Sigmoid colon (tissue), 6 donors: ENCODE measurements at regions not wholly inside any gene's neighbourhood (a gene's known extent, or its start where the extent isn't known, plus 50 kb on each side); places are given as distances from the start of the nearest gene placed in this dataset.

Experiments used
- DNase-seq: peaks from one replicate; pipeline ENCODE4 v3.0.0-alpha.2; 2019
- H3K27ac ChIP-seq, 4 donors: fragments of 200-600 bp; sonication (generic); one replicate each; pipeline ENCODE4 v1.5.1; 2016 to 2019; ENCODE audit warnings: mild to moderate bottlenecking in 1 of 4
- H3K27me3 ChIP-seq, 3 donors: fragments of 200-600 bp; sonication (generic); one replicate each; pipeline ENCODE4 v1.5.1; 2019; ENCODE audit warnings: mild to moderate bottlenecking in 1 of 3
- H3K36me3 ChIP-seq, 4 donors: fragments of 200-600 bp; sonication (generic); one replicate each; pipeline ENCODE4 v1.5.1; 2016 to 2019
- H3K4me1 ChIP-seq, 4 donors: fragments of 200-600 bp; sonication (generic); one replicate each; pipeline ENCODE4 v1.5.1; 2017 to 2019
- H3K4me3 ChIP-seq, 4 donors: fragments of 200-600 bp; sonication (generic); one replicate each; pipeline ENCODE4 v1.5.1; 2017 to 2019; ENCODE audit warnings: mild to moderate bottlenecking in 2 of 4, moderate library complexity in 1 of 4
- H3K9me3 ChIP-seq, 4 donors: fragments of 200-600 bp in 3 of 4; sonication (generic) in 3 of 4; one replicate each; pipeline versions ENCODE4 v1.5.1 to v1.6.1; 2013 to 2019
- EP300 ChIP-seq, 4 donors: sonication (generic); formaldehyde crosslinking; IDR thresholded peaks; one replicate each; pipeline ENCODE4 v1.6.1; 2017; ENCODE audit warnings: antibody characterized with exemption in 4 of 4
- POLR2A ChIP-seq, 2 donors: fragments of 450-650 bp; IDR thresholded peaks; one replicate each; pipeline ENCODE4 v1.6.1; 2016; ENCODE audit warnings: antibody characterized with exemption in 2 of 2, mild to moderate bottlenecking in 2 of 2, moderate library complexity in 2 of 2
- POLR2AphosphoS5 ChIP-seq, 4 donors: sonication (generic); formaldehyde crosslinking; IDR thresholded peaks; one replicate each; pipeline ENCODE4 v1.6.1; 2017; ENCODE audit warnings: antibody characterized with exemption in 4 of 4
- WGBS, 2 donors: extraction: QIAGEN DNeasy Blood & Tissue Kit; methylation state at CpG; one replicate each; pipeline ENCODE4 v1.1.7; 2013; 5-methylcytosine and 5-hydroxymethylcytosine counted together
- intact Hi-C: fragments of 100-400 bp; cut with DNase I; formaldehyde crosslinking; loops from one replicate; pipeline ENCODE4 v1.15.1; 2023
- TF ChIP-seq, protein P1 (sequence below), 4 experiments: fragments of 450-650 bp in 3 of 4; fragments of 200-600 bp in 1 of 4; IDR thresholded peaks; one replicate each; pipeline ENCODE4 v1.5.1; 2016 to 2019; ENCODE audit warnings: antibody characterized with exemption in 4 of 4, mild to moderate bottlenecking in 3 of 4, moderate library complexity in 2 of 4
- donor health status: healthy with polysubstance abuse.
- donor health status: healthy.

DNA sequence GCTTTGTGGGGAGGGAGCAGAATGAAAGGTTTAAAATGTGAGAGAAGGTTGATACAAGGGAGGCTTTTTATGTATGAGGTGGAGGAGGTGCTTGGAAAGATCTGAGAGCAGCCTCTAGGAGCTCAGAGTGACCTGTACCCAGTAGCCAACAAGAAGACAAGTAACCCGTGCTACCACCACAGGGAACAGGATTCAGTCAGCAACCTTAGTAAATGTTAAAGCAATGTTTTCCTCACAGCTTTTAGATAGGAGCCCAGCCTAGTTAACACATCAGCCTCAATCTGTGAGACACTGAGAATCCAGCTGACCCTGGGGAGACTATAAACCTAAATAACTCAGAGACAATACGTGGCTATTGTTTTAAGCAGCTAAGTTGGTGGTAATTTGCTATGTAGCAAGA lies 194.9 kb upstream of the NT5C1B start:
- Histone ChIP-seq H3K27ac (no peak overlapping the region), H3K9me3 (peaks cover 0 to 1% (median 0%) of the 10 kb centered on the region in 4 donors), H3K4me1 (peaks cover 0 to 11% (median 4%) of the 10 kb centered on the region in 4 donors), H3K27me3 (no peaks in the 10 kb centered on the region), H3K36me3 (no peaks in the 10 kb centered on the region), H3K4me3 (no peak overlapping the region)
- intact Hi-C loops = no loop called here
- WGBS, 2 donors = 88% methylated on average over 2 of the region's 2 CpGs
- no peak for TF ChIP-seq POLR2A (IDR thresholded peaks at IDR 0.05)
- TF ChIP-seq, protein P1, sequence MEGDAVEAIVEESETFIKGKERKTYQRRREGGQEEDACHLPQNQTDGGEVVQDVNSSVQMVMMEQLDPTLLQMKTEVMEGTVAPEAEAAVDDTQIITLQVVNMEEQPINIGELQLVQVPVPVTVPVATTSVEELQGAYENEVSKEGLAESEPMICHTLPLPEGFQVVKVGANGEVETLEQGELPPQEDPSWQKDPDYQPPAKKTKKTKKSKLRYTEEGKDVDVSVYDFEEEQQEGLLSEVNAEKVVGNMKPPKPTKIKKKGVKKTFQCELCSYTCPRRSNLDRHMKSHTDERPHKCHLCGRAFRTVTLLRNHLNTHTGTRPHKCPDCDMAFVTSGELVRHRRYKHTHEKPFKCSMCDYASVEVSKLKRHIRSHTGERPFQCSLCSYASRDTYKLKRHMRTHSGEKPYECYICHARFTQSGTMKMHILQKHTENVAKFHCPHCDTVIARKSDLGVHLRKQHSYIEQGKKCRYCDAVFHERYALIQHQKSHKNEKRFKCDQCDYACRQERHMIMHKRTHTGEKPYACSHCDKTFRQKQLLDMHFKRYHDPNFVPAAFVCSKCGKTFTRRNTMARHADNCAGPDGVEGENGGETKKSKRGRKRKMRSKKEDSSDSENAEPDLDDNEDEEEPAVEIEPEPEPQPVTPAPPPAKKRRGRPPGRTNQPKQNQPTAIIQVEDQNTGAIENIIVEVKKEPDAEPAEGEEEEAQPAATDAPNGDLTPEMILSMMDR (IDR thresholded peaks at IDR 0.05) = no peak
- no peak for TF ChIP-seq POLR2AphosphoS5 (IDR thresholded peaks at IDR 0.05)
- DNase-seq = no peak

DNA sequence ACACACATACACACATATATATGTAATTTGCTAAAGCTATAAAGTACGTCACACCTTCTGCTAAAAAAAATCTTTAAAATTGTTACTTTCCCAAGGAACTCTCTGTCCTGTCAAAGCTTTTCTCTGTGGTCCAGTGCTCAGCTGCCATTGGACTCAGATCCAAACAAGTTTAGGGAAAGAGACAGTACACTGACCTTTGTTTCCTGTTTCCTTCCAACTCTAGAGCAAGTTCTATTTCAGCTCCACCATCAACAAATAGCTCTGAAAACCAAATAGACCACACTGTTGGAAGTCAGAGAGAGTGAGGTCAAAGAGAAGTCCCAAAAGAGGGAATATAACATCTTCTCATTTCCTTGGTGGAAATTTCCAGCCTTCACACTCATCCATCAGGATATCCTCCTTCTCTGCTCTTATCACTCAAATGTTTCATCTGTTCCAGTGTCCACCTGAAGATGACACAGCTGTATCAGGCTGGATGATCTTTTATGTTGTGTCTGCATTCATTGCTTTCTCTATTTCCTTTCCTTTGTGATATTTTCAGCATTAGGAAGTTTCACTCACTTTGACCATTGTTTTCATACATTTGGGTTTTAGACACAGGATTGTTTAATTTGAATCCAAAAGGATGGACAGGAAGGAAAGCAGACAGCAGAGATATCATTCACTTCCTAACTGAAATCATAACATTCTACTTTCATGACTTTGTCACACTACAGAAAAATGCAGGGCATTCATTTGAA lies 192.3 kb upstream of the NT5C1B start:
- TF ChIP-seq POLR2A (IDR thresholded peaks at IDR 0.05) (no peak), EP300 (IDR thresholded peaks at IDR 0.05) (no peak), POLR2AphosphoS5 (IDR thresholded peaks at IDR 0.05) (no peak)
- TF ChIP-seq, protein P1 (IDR thresholded peaks at IDR 0.05) = no peak
- 73 to 89% methylated on average over 1 of the region's 1 CpG for WGBS, 2 donors
- no peaks in the 10 kb centered on the region for H3K27me3 ChIP-seq
- H3K4me1 ChIP-seq = no peaks in the 10 kb centered on the region
- DNase-seq = no peak
- intact Hi-C loops = no loop called here
- H3K36me3 ChIP-seq = no peaks in the 10 kb centered on the region
- no peak overlapping the region for H3K27ac ChIP-seq
- no peak overlapping the region for H3K4me3 ChIP-seq
- peaks cover 0 to 1% (median 0%) of the 10 kb centered on the region in 4 donors for H3K9me3 ChIP-seq

DNA sequence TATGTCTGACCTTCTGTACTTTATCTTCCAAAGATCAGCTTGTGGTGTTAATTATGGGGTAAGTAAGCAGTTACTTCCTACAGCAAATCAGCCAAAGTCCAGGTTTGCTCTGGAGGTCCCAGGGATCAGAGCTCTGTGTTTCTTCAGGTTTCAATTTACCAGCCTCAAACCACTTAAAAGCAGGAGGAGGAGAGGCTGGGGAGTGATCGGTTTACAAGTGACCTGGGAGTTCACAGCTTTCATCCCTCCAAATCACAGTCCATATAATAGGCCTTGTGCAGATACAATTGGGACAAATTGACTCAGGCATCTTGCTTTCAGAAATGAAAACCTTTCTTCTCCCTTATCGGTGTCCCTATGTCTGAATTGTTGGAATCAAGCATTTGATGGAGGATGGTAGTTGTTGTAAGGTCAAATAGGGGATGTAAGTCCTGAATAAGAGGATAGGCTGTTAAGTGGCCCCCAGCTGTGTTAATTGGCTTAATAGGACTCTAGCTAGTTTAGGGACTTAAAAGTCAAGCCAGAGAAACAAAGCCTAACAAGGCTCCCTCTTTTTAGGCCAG lies 188.0 kb upstream of the NT5C1B start:
- Histone ChIP-seq H3K9me3 (no peaks in the 10 kb centered on the region), H3K4me3 (no peak overlapping the region), H3K36me3 (no peaks in the 10 kb centered on the region), H3K4me1 (no peaks in the 10 kb centered on the region), H3K27ac (no peak overlapping the region), H3K27me3 (no peaks in the 10 kb centered on the region)
- TF ChIP-seq POLR2A (IDR thresholded peaks at IDR 0.05) (no peak), POLR2AphosphoS5 (IDR thresholded peaks at IDR 0.05) (no peak), EP300 (IDR thresholded peaks at IDR 0.05) (no peak)
- TF ChIP-seq, protein P1 (IDR thresholded peaks at IDR 0.05) = no peak
- DNase-seq = no peak
- intact Hi-C loops = no loop called here
- 54 to 73% methylated on average over 2 of the region's 2 CpGs for WGBS, 2 donors

DNA sequence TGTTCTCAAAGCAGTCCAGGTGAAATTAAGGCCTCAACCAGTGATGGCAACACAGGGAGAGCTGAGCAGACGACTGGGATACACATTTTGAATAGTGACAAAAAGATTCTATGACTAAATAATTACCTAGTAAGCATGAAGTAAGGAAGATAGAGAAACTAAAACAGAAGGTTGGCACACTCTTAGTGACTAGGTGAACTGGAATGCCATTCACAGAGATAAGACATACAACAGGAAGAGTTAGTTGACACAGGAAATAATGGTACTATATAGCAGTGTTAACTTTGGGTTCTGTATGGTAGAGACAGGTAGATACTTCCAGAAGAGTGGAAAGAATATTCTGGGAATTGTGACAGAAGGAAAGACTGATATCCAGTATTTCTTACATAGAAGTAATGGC lies 181.8 kb upstream of the NT5C1B start:
- H3K9me3 ChIP-seq = peaks cover 0 to 5% (median 0%) of the 10 kb centered on the region in 4 donors
- TF ChIP-seq POLR2A (IDR thresholded peaks at IDR 0.05) (no peak), EP300 (IDR thresholded peaks at IDR 0.05) (no peak), POLR2AphosphoS5 (IDR thresholded peaks at IDR 0.05) (no peak)
- TF ChIP-seq, protein P1 (IDR thresholded peaks at IDR 0.05) = no peak
- 84 to 86% methylated on average over 1 of the region's 1 CpG for WGBS, 2 donors
- intact Hi-C loops = no loop called here
- H3K27me3 ChIP-seq = no peaks in the 10 kb centered on the region
- no peak overlapping the region for H3K27ac ChIP-seq
- H3K36me3 ChIP-seq = no peaks in the 10 kb centered on the region
- H3K4me1 ChIP-seq = no peaks in the 10 kb centered on the region
- DNase-seq = no peak
- no peak overlapping the region for H3K4me3 ChIP-seq
